ENCODE measurements at regions not wholly inside any gene's neighbourhood (a gene's known extent, or its start where the extent isn't known, plus 50 kb on each side); places are given as distances from the start of the nearest gene placed in this dataset.

- Histone ChIP-seq H3K4me3 (ENCODE audit: low read depth, low read length, poor library complexity, severe bottlenecking) (no peak overlapping the region), H3K9me3 (ENCODE audit: low read length) (no peaks in the 10 kb centered on the region), H3K36me3 (ENCODE audit: insufficient read depth, low read length) (no peaks in the 10 kb centered on the region), H3K79me2 (ENCODE audit: insufficient read depth, low read depth, low read length) (no peaks in the 10 kb centered on the region), H2AFZ (ENCODE audit: low read length) (no peak overlapping the region), H3K4me2 (ENCODE audit: low read length) (no peak overlapping the region), H3K9me2 (ENCODE audit: insufficient read depth, low read length) (no peaks in the 10 kb centered on the region), H3K27ac (ENCODE audit: low read depth, low read length, poor library complexity, severe bottlenecking) (no peak overlapping the region), H3K4me1 (ENCODE audit: insufficient read depth, low read length, poor library complexity, severe bottlenecking) (peaks cover 44% of the 10 kb centered on the region), H4K20me1 (ENCODE audit: insufficient read depth, low read length) (no peaks in the 10 kb centered on the region)
- CTCF ChIA-PET (ENCODE audit: unreplicated experiment): no interaction called here
- DNase-seq (ENCODE audit: low spot score): no peak
- POLR2A ChIA-PET: no interaction called here
- TF ChIP-seq EZH2phosphoT487 (IDR thresholded peaks at IDR 0.05; ENCODE audit: borderline replicate concordance, low read depth, low read length): no peak
- TF ChIP-seq, protein P1, sequence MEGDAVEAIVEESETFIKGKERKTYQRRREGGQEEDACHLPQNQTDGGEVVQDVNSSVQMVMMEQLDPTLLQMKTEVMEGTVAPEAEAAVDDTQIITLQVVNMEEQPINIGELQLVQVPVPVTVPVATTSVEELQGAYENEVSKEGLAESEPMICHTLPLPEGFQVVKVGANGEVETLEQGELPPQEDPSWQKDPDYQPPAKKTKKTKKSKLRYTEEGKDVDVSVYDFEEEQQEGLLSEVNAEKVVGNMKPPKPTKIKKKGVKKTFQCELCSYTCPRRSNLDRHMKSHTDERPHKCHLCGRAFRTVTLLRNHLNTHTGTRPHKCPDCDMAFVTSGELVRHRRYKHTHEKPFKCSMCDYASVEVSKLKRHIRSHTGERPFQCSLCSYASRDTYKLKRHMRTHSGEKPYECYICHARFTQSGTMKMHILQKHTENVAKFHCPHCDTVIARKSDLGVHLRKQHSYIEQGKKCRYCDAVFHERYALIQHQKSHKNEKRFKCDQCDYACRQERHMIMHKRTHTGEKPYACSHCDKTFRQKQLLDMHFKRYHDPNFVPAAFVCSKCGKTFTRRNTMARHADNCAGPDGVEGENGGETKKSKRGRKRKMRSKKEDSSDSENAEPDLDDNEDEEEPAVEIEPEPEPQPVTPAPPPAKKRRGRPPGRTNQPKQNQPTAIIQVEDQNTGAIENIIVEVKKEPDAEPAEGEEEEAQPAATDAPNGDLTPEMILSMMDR (conservative IDR thresholded peaks at IDR 0.05; ENCODE audit: low read length): no peak
- intact Hi-C loops (cut with micrococcal nuclease; ENCODE audit: unreplicated experiment): no loop called here
- BruUV-seq (replicated peaks): no TSS peak
Observed at GRCh38 chr10:78176320-78177317, 143.0 kb downstream of the RPS24 start.

GRCh38 chr10:78177491-78178185, 144.0 kb downstream of the RPS24 start:
- no TSS peak for BruUV-seq (replicated peaks)
- Histone ChIP-seq H3K27ac (ENCODE audit: low read depth, low read length, poor library complexity, severe bottlenecking) (no peak overlapping the region), H3K4me3 (ENCODE audit: low read depth, low read length, poor library complexity, severe bottlenecking) (no peak overlapping the region), H3K9me2 (ENCODE audit: insufficient read depth, low read length) (no peaks in the 10 kb centered on the region), H2AFZ (ENCODE audit: low read length) (no peak overlapping the region), H3K36me3 (ENCODE audit: insufficient read depth, low read length) (no peaks in the 10 kb centered on the region), H4K20me1 (ENCODE audit: insufficient read depth, low read length) (no peaks in the 10 kb centered on the region), H3K79me2 (ENCODE audit: insufficient read depth, low read depth, low read length) (no peaks in the 10 kb centered on the region), H3K4me1 (ENCODE audit: insufficient read depth, low read length, poor library complexity, severe bottlenecking) (peaks cover 33% of the 10 kb centered on the region), H3K4me2 (ENCODE audit: low read length) (no peak overlapping the region), H3K9me3 (ENCODE audit: low read length) (no peaks in the 10 kb centered on the region)
- DNase-seq (ENCODE audit: low spot score): no peak
- intact Hi-C loops (cut with micrococcal nuclease; ENCODE audit: unreplicated experiment): no loop called here
- CTCF ChIA-PET (ENCODE audit: unreplicated experiment): no interaction called here
- TF ChIP-seq, protein P1 (conservative IDR thresholded peaks at IDR 0.05; ENCODE audit: low read length): no peak
- TF ChIP-seq EZH2phosphoT487 (IDR thresholded peaks at IDR 0.05; ENCODE audit: borderline replicate concordance, low read depth, low read length): no peak
- POLR2A ChIA-PET: no interaction called here

Data from OCI-LY7 (cell line).